ENCODE measurements at regions not wholly inside any gene's neighbourhood (a gene's known extent, or its start where the extent isn't known, plus 50 kb on each side); places are given as distances from the start of the nearest gene placed in this dataset.

- ChIA-PET CTCF (no interaction called here), POLR2A (no interaction called here)
- Histone ChIP-seq H3K9me3 (ENCODE audit: control insufficient read depth, insufficient read depth, low read depth, low read length) (no peaks in the 10 kb centered on the region), H3K4me1 (ENCODE audit: control insufficient read depth, insufficient read depth, low read length) (no peaks in the 10 kb centered on the region), H3K27ac (ENCODE audit: low read length) (no peak overlapping the region), H3K36me3 (ENCODE audit: control insufficient read depth, insufficient read depth, low read length) (no peaks in the 10 kb centered on the region), H3K27me3 (ENCODE audit: control insufficient read depth, insufficient read depth, low read length) (no peaks in the 10 kb centered on the region), H3K4me3 (ENCODE audit: low read depth in 2 of 2, low read length in 2 of 2) (no peak overlapping the region)
- no TSS peak for BruUV-seq (replicated peaks)
- intact Hi-C loops (cut with micrococcal nuclease; ENCODE audit: unreplicated experiment) = no loop called here
- in situ Hi-C loops (cut with HindIII; ENCODE audit: low pct_unique_long_range_greater_than_20kb, low sequenced_read_pairs) = no loop called here
- DNase-seq (ENCODE audit: low read depth, low spot score) (no peak), ATAC-seq (no peak)
- TF ChIP-seq SIN3A (IDR thresholded peaks at IDR 0.05; ENCODE audit: borderline replicate concordance, insufficient read depth, low read depth, low read length) (no peak), POLR2AphosphoS5 (IDR thresholded peaks at IDR 0.05; ENCODE audit: low read depth, low read length) (no peak), CTCF (IDR thresholded peaks at IDR 0.05) (no peak), REST (IDR thresholded peaks at IDR 0.05; ENCODE audit: insufficient read depth in 1 of 2, low read depth in 2 of 2, low read length in 1 of 2) (no peak), TCF7L2 (IDR thresholded peaks at IDR 0.05; ENCODE audit: low read depth, low read length) (no peak)
Measured at GRCh38 chr11:79932612-79933011, 491.8 kb upstream of the TENM4 start.

- ATAC-seq (no peak), DNase-seq (ENCODE audit: low read depth, low spot score) (no peak)
- Histone ChIP-seq H3K27me3 (ENCODE audit: control insufficient read depth, insufficient read depth, low read length) (no peaks in the 10 kb centered on the region), H3K9me3 (ENCODE audit: control insufficient read depth, insufficient read depth, low read depth, low read length) (no peaks in the 10 kb centered on the region), H3K4me3 (ENCODE audit: low read depth in 2 of 2, low read length in 2 of 2) (no peak overlapping the region), H3K36me3 (ENCODE audit: control insufficient read depth, insufficient read depth, low read length) (no peaks in the 10 kb centered on the region), H3K27ac (ENCODE audit: low read length) (no peak overlapping the region), H3K4me1 (ENCODE audit: control insufficient read depth, insufficient read depth, low read length) (no peaks in the 10 kb centered on the region)
- intact Hi-C loops (cut with micrococcal nuclease; ENCODE audit: unreplicated experiment) = no loop called here
- TF ChIP-seq REST (IDR thresholded peaks at IDR 0.05; ENCODE audit: insufficient read depth in 1 of 2, low read depth in 2 of 2, low read length in 1 of 2) = no peak
- no peak for TF ChIP-seq SIN3A (IDR thresholded peaks at IDR 0.05; ENCODE audit: borderline replicate concordance, insufficient read depth, low read depth, low read length)
- no peak for TF ChIP-seq POLR2AphosphoS5 (IDR thresholded peaks at IDR 0.05; ENCODE audit: low read depth, low read length)
- TF ChIP-seq CTCF (IDR thresholded peaks at IDR 0.05) = no peak; the same call in 1 of the 2 replicates
- no peak for TF ChIP-seq TCF7L2 (IDR thresholded peaks at IDR 0.05; ENCODE audit: low read depth, low read length)
- no TSS peak for BruUV-seq (replicated peaks)
- ChIA-PET POLR2A (no interaction called here), CTCF (no interaction called here)
- in situ Hi-C loops (cut with HindIII; ENCODE audit: low pct_unique_long_range_greater_than_20kb, low sequenced_read_pairs) = no loop called here
Measured at GRCh38 chr11:79931692-79932091, 490.9 kb upstream of the TENM4 start.

Measured in Panc1 (cell line).